ENCODE measurements at regions not wholly inside any gene's neighbourhood (a gene's known extent, or its start where the extent isn't known, plus 50 kb on each side); places are given as distances from the start of the nearest gene placed in this dataset.
"Not testable (repeated sequence)": the region's sequence is repeated elsewhere in the genome, so short reads cannot be mapped to it uniquely, and the experiment has no call there.

- TF ChIP-seq, protein P1, sequence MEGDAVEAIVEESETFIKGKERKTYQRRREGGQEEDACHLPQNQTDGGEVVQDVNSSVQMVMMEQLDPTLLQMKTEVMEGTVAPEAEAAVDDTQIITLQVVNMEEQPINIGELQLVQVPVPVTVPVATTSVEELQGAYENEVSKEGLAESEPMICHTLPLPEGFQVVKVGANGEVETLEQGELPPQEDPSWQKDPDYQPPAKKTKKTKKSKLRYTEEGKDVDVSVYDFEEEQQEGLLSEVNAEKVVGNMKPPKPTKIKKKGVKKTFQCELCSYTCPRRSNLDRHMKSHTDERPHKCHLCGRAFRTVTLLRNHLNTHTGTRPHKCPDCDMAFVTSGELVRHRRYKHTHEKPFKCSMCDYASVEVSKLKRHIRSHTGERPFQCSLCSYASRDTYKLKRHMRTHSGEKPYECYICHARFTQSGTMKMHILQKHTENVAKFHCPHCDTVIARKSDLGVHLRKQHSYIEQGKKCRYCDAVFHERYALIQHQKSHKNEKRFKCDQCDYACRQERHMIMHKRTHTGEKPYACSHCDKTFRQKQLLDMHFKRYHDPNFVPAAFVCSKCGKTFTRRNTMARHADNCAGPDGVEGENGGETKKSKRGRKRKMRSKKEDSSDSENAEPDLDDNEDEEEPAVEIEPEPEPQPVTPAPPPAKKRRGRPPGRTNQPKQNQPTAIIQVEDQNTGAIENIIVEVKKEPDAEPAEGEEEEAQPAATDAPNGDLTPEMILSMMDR (IDR thresholded peaks at IDR 0.05; ENCODE audit: extremely low read depth, missing control alignments): no peak
- DNase-seq (ENCODE audit: low spot score): no peak
Measured at GRCh38 chrX:53883196-53883595, 161.1 kb downstream of the PHF8 start.

DNA sequence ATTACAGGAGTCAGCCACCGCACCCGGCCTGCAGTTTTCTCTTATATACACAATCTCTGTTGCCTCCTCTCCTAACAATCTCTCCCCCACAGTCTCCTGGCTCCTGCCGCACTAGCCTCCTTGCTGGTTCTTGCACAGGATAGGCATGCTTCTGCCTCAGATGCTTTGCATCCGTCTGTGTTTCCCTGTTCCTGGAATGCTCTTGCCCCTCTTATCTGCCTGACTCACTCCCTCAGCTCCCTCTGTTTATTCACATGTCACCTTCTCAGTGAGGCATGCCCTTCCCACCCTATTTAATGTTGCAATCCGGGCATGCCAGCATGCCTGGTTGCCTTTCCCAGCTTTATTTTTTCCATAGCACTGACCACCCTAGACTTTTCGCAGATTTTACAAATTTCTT lies 161.9 kb downstream of the PHF8 start:
- DNase-seq (ENCODE audit: low spot score): no peak
- TF ChIP-seq, protein P1 (IDR thresholded peaks at IDR 0.05; ENCODE audit: extremely low read depth, missing control alignments): no peak

DNA sequence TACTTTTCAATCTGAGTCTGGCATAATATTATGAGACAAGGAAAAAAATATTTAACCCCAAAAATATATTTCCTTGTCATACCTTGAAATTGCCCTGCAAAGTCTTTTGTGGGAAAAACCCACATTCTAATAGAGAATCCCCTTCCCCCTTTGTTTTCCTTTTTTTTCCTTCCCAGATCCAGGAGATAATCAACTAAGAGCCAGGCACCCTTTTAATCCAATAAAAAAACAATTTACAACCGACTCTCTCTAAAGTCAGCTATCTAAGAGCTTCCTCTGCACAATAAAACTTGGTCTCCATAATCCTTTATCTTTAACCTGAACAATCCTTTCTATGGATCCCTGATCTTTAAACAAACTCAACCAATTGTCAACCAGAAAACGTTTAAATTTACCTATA lies 163.5 kb downstream of the PHF8 start:
- not testable (repeated sequence) for DNase-seq (ENCODE audit: low spot score)

DNA sequence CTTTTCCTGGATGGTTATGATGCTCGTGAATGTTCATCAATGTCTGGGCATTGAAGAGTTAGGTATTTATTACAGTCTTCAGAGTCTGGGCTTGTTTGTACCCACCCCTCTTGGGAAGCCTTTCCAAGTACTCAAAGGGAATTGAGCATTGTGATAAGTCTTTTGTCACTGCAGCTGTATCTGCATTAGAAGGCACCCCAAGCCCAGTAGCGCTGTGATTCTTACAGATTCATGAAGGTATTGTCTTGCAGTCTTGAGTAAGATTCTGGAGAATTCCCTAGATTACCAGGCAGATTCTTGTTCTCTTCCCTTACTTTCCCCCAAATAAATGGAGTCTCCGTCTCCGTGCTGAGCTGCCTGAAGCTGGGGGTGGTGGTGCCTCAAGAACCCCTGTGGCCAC lies 173.4 kb upstream of the HUWE1 start:
- TF ChIP-seq, protein P1 (IDR thresholded peaks at IDR 0.05; ENCODE audit: extremely low read depth, missing control alignments): no peak
- no peak for DNase-seq (ENCODE audit: low spot score)

- TF ChIP-seq, protein P1 (IDR thresholded peaks at IDR 0.05; ENCODE audit: extremely low read depth, missing control alignments): peak; percentile 31
- peak; percentile 48 for DNase-seq (ENCODE audit: low spot score)
Measured at GRCh38 chrX:53831662-53832635, 145.4 kb upstream of the HUWE1 start.

GRCh38 chrX:53824686-53825085 lies 138.2 kb upstream of the HUWE1 start:
- no peak for DNase-seq (ENCODE audit: low spot score)
- TF ChIP-seq, protein P1 (IDR thresholded peaks at IDR 0.05; ENCODE audit: extremely low read depth, missing control alignments): no peak

DNA sequence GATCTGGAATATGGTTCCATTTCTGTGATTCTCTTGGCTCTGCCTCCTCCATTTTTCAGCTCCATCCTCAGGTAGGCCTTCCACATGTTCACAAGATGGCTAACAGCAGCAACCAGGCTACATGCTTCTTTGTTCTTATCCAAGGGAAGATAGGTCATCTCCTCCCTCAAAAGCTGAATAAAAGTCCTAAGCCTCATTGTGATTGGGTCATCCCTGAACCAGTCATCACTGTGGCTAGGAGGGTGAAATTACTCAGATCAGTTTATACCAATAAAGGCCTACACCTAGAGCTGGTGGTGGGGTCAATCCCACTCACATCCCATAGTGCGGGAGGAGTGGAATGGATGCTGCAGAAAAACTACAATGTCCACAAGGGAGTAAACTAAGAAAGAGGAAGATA lies 131.6 kb upstream of the HUWE1 start:
- DNase-seq (ENCODE audit: low spot score): not testable (repeated sequence)

- TF ChIP-seq, protein P1 (IDR thresholded peaks at IDR 0.05; ENCODE audit: extremely low read depth, missing control alignments): no peak
- no peak for DNase-seq (ENCODE audit: low spot score)
Measured at GRCh38 chrX:53817548-53817947, 131.0 kb upstream of the HUWE1 start.

Measured in GM20000 (cell line).